ENCODE measurements at regions not wholly inside any gene's neighbourhood (a gene's known extent, or its start where the extent isn't known, plus 50 kb on each side); places are given as distances from the start of the nearest gene placed in this dataset.

DNA sequence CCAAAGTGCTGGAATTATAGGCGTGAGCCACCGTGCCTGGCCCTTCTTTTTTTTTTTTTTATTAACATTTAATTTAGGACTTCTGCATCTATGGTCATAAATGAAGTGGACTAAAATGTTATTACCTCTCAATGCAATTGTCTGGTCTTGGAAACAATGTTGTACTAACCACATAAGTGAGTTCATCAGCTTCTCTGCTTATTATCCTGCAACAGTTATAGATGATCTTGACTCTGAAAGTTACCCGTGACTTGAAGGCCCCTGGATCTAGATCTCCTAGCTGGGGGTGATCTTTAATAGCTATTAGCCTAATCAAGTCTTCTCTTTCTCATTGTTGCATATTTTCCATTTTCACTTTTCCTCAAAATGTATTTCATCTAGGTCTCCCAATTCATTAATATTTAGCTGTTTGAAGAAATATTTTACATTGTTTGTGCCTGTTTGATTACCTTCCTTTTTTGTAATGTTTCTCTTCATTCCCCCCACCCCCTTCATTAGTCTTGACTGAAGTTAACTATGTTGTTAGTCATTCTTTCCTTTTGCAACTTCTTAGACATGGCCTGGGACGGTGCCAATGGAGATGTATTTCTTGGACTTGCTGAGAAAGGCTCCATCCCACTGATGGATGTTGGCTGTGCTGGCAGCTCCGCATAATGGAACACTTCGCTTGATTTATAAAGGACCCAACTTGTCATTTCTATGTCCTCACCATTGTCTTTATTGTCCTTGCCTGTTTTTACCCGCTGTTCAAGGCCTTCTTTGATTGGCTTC, 141.6 kb upstream of the RIOK3 start:
- no peak for TF ChIP-seq CTCF (IDR thresholded peaks at IDR 0.05; ENCODE audit: unreplicated experiment)
- no peak for DNase-seq (ENCODE audit: low spot score, unreplicated experiment)
- H3K36me3 Mint-ChIP-seq (ENCODE audit: insufficient read depth), result peaks cover 2% of the 10 kb centered on the region
- H3K27me3 Mint-ChIP-seq, result no peaks in the 10 kb centered on the region
- H3K4me3 Mint-ChIP-seq (ENCODE audit: low read depth), result no peak overlapping the region
- H3K4me1 Mint-ChIP-seq (ENCODE audit: low read depth), result no peaks in the 10 kb centered on the region
- H3K27ac Mint-ChIP-seq, result no peak overlapping the region
- H3K9me3 Mint-ChIP-seq (ENCODE audit: low read depth), result no peaks in the 10 kb centered on the region

DNA sequence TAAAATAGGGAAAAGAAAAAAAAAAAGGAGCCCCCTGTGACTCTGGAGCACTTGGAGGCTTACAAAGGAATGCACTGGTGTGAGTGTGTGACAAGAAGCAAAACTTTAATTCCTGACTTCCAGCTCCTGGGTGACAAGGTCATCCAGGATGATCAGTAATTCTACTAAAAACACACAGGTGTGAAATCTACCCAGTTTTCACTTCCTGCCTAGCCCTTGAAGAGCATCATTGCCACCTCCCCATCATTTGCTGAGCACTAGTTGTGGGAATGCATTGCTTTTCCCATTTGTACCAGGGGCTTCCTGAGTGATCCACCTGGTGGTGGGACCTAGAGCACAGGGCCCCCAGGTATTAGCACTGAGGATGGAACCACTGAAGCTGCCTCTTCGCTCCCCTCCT, 139.7 kb upstream of the RIOK3 start:
- no peaks in the 10 kb centered on the region for H3K4me1 Mint-ChIP-seq (ENCODE audit: low read depth)
- TF ChIP-seq CTCF (IDR thresholded peaks at IDR 0.05; ENCODE audit: unreplicated experiment), result no peak
- H3K9me3 Mint-ChIP-seq (ENCODE audit: low read depth), result no peaks in the 10 kb centered on the region
- no peak for DNase-seq (ENCODE audit: low spot score, unreplicated experiment)
- H3K27ac Mint-ChIP-seq, result no peak overlapping the region
- H3K36me3 Mint-ChIP-seq (ENCODE audit: insufficient read depth), result peaks cover under 1% of the 10 kb centered on the region
- H3K4me3 Mint-ChIP-seq (ENCODE audit: low read depth), result no peak overlapping the region
- H3K27me3 Mint-ChIP-seq, result no peaks in the 10 kb centered on the region

- no peak overlapping the region for H3K4me3 Mint-ChIP-seq (ENCODE audit: low read depth)
- no peak for DNase-seq (ENCODE audit: low spot score, unreplicated experiment)
- TF ChIP-seq CTCF (IDR thresholded peaks at IDR 0.05; ENCODE audit: unreplicated experiment), result no peak
- no peaks in the 10 kb centered on the region for H3K36me3 Mint-ChIP-seq (ENCODE audit: insufficient read depth)
- no peak overlapping the region for H3K27ac Mint-ChIP-seq
- H3K9me3 Mint-ChIP-seq (ENCODE audit: low read depth), result no peaks in the 10 kb centered on the region
- H3K4me1 Mint-ChIP-seq (ENCODE audit: low read depth), result no peaks in the 10 kb centered on the region
- H3K27me3 Mint-ChIP-seq, result no peaks in the 10 kb centered on the region
Measured at GRCh38 chr18:23314672-23315071, 138.4 kb upstream of the RIOK3 start.

DNA sequence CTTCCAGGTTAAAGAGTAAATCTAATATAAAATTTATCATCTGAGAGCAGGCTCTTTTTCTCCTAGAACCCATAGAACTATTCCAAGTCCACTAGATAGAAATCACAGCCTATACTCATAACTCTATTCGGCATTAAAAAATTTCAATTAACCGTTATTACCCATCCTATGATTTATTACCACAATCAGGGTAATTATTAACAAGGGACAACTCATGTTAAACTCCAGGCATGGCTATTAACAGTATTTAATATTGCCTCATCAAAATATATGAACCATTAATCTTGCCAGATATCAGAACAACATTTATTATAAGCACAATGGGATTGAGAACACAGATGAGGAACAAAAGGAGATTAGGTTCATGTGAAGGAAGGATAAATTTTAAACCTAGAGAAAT, 136.8 kb upstream of the RIOK3 start:
- Mint-ChIP-seq H3K27ac (no peak overlapping the region), H3K9me3 (ENCODE audit: low read depth) (no peaks in the 10 kb centered on the region), H3K27me3 (no peaks in the 10 kb centered on the region), H3K4me1 (ENCODE audit: low read depth) (no peaks in the 10 kb centered on the region), H3K36me3 (ENCODE audit: insufficient read depth) (no peaks in the 10 kb centered on the region), H3K4me3 (ENCODE audit: low read depth) (no peak overlapping the region)
- DNase-seq (ENCODE audit: low spot score, unreplicated experiment), result no peak
- TF ChIP-seq CTCF (IDR thresholded peaks at IDR 0.05; ENCODE audit: unreplicated experiment), result no peak

DNA sequence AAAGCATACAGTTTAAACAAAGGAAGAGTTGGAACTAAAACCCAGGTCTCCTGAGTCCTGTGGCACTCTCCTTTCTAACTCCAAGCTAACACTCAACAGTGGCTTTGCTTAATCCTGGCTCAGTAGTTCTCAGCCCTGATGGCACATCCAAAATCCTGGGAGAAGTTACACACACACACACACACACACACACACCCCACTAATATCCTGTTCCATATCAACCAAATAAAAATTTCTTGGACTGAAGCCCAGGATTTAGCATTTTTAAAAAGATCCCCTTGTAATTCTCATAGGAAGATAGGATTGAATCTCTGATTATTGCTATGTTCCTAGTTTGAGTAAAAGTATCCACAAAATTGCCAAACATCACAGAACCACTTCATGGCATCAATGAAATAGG, 136.1 kb upstream of the RIOK3 start:
- H3K27me3 Mint-ChIP-seq, result no peaks in the 10 kb centered on the region

More for the DNA sequence above, 136.1 kb upstream of the RIOK3 start:
- no peak overlapping the region for H3K4me3 Mint-ChIP-seq (ENCODE audit: low read depth)
- DNase-seq (ENCODE audit: low spot score, unreplicated experiment), result no peak
- no peaks in the 10 kb centered on the region for H3K4me1 Mint-ChIP-seq (ENCODE audit: low read depth)
- H3K9me3 Mint-ChIP-seq (ENCODE audit: low read depth), result no peaks in the 10 kb centered on the region
- H3K36me3 Mint-ChIP-seq (ENCODE audit: insufficient read depth), result no peaks in the 10 kb centered on the region
- H3K27ac Mint-ChIP-seq, result no peak overlapping the region
- no peak for TF ChIP-seq CTCF (IDR thresholded peaks at IDR 0.05; ENCODE audit: unreplicated experiment)

All from progenitor cell of endocrine pancreas (in vitro differentiated cells).